ENCODE measurements at regions not wholly inside any gene's neighbourhood (a gene's known extent, or its start where the extent isn't known, plus 50 kb on each side); places are given as distances from the start of the nearest gene placed in this dataset.
A peak's percentile ranks its signal among the peaks of the same experiment; 100 is the strongest.

DNA sequence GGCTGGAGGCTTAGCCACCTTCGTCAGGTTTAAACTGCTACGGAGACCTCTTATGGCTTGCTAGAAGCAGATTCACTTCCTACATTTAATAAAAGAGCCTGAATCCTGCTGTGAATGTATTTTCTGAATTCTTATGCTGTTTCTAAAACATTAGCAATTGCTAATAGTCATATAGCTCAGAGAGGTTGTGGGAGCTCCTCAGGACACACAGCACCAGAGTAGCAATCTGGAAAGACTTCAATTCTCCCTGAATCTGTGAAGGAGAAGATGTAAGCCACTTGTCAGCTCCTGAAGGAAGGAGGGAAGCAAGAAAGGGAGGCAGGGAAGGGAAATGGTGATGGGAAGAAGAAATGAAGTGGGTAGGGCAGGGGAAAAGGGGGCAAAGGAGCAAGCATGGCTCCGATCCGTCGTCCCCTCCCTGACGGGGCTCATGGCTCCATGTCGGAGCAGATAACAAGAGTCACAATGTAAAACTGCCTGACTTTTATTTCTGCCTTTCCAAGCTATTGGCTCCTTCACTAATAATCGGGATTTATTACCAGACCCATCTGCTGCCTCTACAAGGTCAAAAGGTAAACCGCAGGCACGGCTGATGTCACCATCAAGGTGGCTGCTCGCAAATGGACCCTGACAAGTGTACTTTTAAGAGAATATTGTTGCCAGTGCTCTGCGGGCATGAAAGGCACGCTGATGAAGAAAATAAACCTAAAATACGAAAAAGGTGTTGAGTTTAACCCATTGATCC lies 656.0 kb upstream of the SALL3 start:
- H3K27me3 ChIP-seq (ENCODE audit: control insufficient read depth in 2 of 2, insufficient read depth in 2 of 2, low read length in 2 of 2): no peaks in the 10 kb centered on the region
- H3K36me3 ChIP-seq (replicated peaks in 1 of 2; ENCODE audit: control insufficient read depth in 1 of 2, insufficient read depth in 2 of 2, low read length in 2 of 2): no peaks in the 10 kb centered on the region
- H3K9ac ChIP-seq (ENCODE audit: insufficient read depth, low read length, poor library complexity, severe bottlenecking): no peak overlapping the region
- Mint-ChIP-seq H3K27ac (peak overlapping the region in 1 of 7 donors; percentile 50), H3K4me1 (no peaks in the 10 kb centered on the region), H3K36me3 (no peaks in the 10 kb centered on the region), H3K27me3 (ENCODE audit: low read depth in 3 of 3) (peaks cover 0 to 2% (median 0%) of the 10 kb centered on the region in 3 donors), H3K4me3 (no peak overlapping the region), H3K9me3 (peaks cover 0 to 3% (median 0%) of the 10 kb centered on the region in 7 donors)
- H3K4me1 ChIP-seq (ENCODE audit: control insufficient read depth in 1 of 2, insufficient read depth in 2 of 2, low read length in 2 of 2): no peaks in the 10 kb centered on the region
- no peaks in the 10 kb centered on the region for H3K79me2 ChIP-seq (ENCODE audit: insufficient read depth, low read length)
- intact Hi-C loops (cut with micrococcal nuclease): no loop called here
- no peak for DNase-seq
- no peak overlapping the region for H3K27ac ChIP-seq (ENCODE audit: low read depth in 1 of 2, low read length in 2 of 2)
- no peak for TF ChIP-seq CTCF (IDR thresholded peaks at IDR 0.05)
- H3K9me3 ChIP-seq (replicated peaks in 1 of 2; ENCODE audit: control insufficient read depth in 1 of 2, insufficient read depth in 1 of 2, low read length in 2 of 2): no peaks in the 10 kb centered on the region
- H2AFZ ChIP-seq (ENCODE audit: insufficient read depth, low read depth, low read length, poor library complexity, severe bottlenecking): no peak overlapping the region
- H4K20me1 ChIP-seq (ENCODE audit: insufficient read depth, low read length): no peaks in the 10 kb centered on the region
- 84% methylated on average over 9 of the region's 14 CpGs for WGBS (ENCODE audit: insufficient coverage)
- no peak overlapping the region for H3K4me3 ChIP-seq (replicated peaks in 1 of 3; ENCODE audit: low read depth in 2 of 3, low read length in 3 of 3)
- no peak overlapping the region for H3K4me2 ChIP-seq (replicated peaks; ENCODE audit: extremely low read depth, low read length, poor library complexity, severe bottlenecking)

DNA sequence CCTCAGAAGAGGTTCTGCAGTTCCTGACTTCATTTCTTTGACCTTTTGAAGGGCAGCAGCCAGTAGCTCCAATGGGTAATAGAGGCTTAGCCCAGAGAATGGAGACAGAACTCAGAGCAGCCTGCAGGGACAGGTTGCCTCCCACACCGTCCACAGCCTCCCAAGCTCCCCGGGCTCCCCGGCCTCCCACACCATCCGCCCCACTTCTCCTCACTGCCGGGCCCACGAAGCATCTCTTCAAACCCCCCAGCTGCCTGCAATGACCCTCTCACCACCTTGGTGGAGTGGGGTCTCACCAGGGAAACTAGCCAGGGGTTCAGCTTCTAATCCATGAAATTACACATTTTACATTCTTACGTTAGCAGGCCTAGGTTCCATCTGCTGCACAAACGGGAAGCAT lies 652.0 kb upstream of the SALL3 start:
- Histone ChIP-seq H3K4me2 (replicated peaks; ENCODE audit: extremely low read depth, low read length, poor library complexity, severe bottlenecking) (no peak overlapping the region), H4K20me1 (ENCODE audit: insufficient read depth, low read length) (no peaks in the 10 kb centered on the region), H3K27ac (ENCODE audit: low read depth in 1 of 2, low read length in 2 of 2) (no peak overlapping the region), H2AFZ (ENCODE audit: insufficient read depth, low read depth, low read length, poor library complexity, severe bottlenecking) (no peak overlapping the region), H3K79me2 (ENCODE audit: insufficient read depth, low read length) (no peaks in the 10 kb centered on the region), H3K4me3 (replicated peaks in 1 of 3; ENCODE audit: low read depth in 2 of 3, low read length in 3 of 3) (no peak overlapping the region), H3K36me3 (replicated peaks in 1 of 2; ENCODE audit: control insufficient read depth in 1 of 2, insufficient read depth in 2 of 2, low read length in 2 of 2) (no peaks in the 10 kb centered on the region), H3K27me3 (ENCODE audit: control insufficient read depth in 2 of 2, insufficient read depth in 2 of 2, low read length in 2 of 2) (no peaks in the 10 kb centered on the region), H3K4me1 (ENCODE audit: control insufficient read depth in 1 of 2, insufficient read depth in 2 of 2, low read length in 2 of 2) (no peaks in the 10 kb centered on the region), H3K9me3 (replicated peaks in 1 of 2; ENCODE audit: control insufficient read depth in 1 of 2, insufficient read depth in 1 of 2, low read length in 2 of 2) (no peaks in the 10 kb centered on the region), H3K9ac (ENCODE audit: insufficient read depth, low read length, poor library complexity, severe bottlenecking) (no peak overlapping the region)
- no peaks in the 10 kb centered on the region for H3K4me1 Mint-ChIP-seq
- H3K36me3 Mint-ChIP-seq: no peaks in the 10 kb centered on the region
- no peak overlapping the region for H3K27ac Mint-ChIP-seq
- intact Hi-C loops (cut with micrococcal nuclease): no loop called here
- DNase-seq: no peak
- peaks cover 0 to 2% (median 2%) of the 10 kb centered on the region in 3 donors for H3K27me3 Mint-ChIP-seq (ENCODE audit: low read depth in 3 of 3)
- peaks cover 0 to 4% (median 3%) of the 10 kb centered on the region in 7 donors for H3K9me3 Mint-ChIP-seq
- no peak overlapping the region for H3K4me3 Mint-ChIP-seq
- no peak for TF ChIP-seq CTCF (IDR thresholded peaks at IDR 0.05)
- 98% methylated on average over 6 of the region's 8 CpGs for WGBS (ENCODE audit: insufficient coverage)
